Ovary (tissue), 3 donors: ENCODE measurements at regions not wholly inside any gene's neighbourhood (a gene's known extent, or its start where the extent isn't known, plus 50 kb on each side); places are given as distances from the start of the nearest gene placed in this dataset.

ENCODE experiments used
- POLR2A ChIP-seq: fragments of 450-650 bp; IDR thresholded peaks from one replicate; pipeline ENCODE4 v1.6.1; 2017; ENCODE audit warnings: antibody characterized with exemption, mild to moderate bottlenecking, moderate library complexity
- TF ChIP-seq, protein P1 (sequence below), 3 donors: fragments of 450-650 bp in 2 of 3; fragments of 200-600 bp in 1 of 3; IDR thresholded peaks; one replicate each; pipeline versions ENCODE4 v1.5.1 to v1.8.0; 2016 to 2022; ENCODE audit warnings: antibody characterized with exemption in 3 of 3, mild to moderate bottlenecking in 1 of 3
- donor health status: DM: no; HTN: no; CAD: no.

DNA sequence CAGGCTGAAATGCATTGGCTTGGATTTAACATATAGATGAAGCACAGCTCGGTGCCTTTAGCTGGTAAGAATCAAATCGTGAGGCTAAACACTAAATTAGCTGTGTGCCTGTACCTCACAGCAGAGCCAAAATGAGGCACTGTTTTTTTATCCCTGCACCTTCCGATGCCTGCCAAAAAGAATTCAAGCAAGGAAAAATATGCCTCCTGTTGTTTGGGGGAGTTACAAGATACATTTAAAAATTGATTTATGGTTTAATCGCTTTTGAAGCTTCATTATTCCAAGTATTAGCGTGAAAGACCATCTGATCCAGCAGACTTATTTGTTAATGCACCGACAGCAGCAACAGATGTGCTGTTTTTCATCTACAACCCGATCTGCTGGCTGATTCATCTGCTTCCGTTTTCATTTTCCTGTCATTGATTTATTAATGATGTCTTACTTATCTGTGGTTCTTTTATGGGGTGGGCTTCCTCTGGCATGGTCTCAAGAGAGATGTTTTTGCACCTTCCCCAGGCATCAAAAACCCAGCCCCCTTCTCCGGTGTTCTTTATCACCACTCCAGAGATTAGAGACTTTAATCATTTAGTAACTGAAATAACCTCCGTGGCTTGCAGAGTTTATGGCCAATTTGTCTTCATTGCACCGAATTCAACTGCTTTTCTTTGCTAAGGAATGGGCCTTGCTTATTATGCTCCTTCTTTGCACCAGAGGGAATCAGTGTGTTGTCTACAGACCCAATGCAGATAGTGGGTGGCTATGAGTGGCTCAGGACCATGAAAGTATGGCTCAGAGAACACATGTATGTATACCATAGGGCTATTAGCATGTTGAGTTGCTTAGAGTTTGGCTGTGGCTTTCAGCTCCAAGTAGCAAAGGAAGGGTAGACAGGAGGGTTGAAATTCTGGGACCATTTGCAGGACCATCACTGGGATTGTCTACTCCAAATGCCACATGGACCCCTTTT, 166.8 kb upstream of the TMEM260 start:
- TF ChIP-seq, protein P1, sequence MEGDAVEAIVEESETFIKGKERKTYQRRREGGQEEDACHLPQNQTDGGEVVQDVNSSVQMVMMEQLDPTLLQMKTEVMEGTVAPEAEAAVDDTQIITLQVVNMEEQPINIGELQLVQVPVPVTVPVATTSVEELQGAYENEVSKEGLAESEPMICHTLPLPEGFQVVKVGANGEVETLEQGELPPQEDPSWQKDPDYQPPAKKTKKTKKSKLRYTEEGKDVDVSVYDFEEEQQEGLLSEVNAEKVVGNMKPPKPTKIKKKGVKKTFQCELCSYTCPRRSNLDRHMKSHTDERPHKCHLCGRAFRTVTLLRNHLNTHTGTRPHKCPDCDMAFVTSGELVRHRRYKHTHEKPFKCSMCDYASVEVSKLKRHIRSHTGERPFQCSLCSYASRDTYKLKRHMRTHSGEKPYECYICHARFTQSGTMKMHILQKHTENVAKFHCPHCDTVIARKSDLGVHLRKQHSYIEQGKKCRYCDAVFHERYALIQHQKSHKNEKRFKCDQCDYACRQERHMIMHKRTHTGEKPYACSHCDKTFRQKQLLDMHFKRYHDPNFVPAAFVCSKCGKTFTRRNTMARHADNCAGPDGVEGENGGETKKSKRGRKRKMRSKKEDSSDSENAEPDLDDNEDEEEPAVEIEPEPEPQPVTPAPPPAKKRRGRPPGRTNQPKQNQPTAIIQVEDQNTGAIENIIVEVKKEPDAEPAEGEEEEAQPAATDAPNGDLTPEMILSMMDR (IDR thresholded peaks at IDR 0.05): no peak
- no peak for TF ChIP-seq POLR2A
